Bronchial epithelial cell (primary cell): ENCODE measurements at regions not wholly inside any gene's neighbourhood (a gene's known extent, or its start where the extent isn't known, plus 50 kb on each side); places are given as distances from the start of the nearest gene placed in this dataset.

Experiments
- DNase-seq: peaks from one replicate; pipeline ENCODE4 v3.0.0-alpha.2; 2010; ENCODE audit warnings: low read depth
- FAIRE-seq: peaks from 2 replicates; lab custom pipeline; 2011; peaks lifted over from hg19 to GRCh38; lab: Jason Lieb, UNC
- H3K27me3 ChIP-seq: 2 replicates; pipeline ENCODE4 v1.5.1; 2011; ENCODE audit warnings: low read length; ENCODE audit not compliant: control insufficient read depth, insufficient read depth
- H3K36me3 ChIP-seq: 2 replicates; pipeline ENCODE4 v1.5.1; 2011; ENCODE audit warnings: low read length; ENCODE audit not compliant: control insufficient read depth, insufficient read depth
- H3K4me3 ChIP-seq: 2 replicates; pipeline ENCODE4 v1.5.1; 2011; ENCODE audit warnings: mild to moderate bottlenecking, low read depth, low read length, control low read depth
- TF ChIP-seq, protein P1 (sequence below): IDR thresholded peaks from 2 replicates; pipeline ENCODE4 v1.5.1; 2011; ENCODE audit warnings: mild to moderate bottlenecking, moderate library complexity, low read length, control low read depth, inconsistent platforms; ENCODE audit not compliant: insufficient read depth, severe bottlenecking

DNA sequence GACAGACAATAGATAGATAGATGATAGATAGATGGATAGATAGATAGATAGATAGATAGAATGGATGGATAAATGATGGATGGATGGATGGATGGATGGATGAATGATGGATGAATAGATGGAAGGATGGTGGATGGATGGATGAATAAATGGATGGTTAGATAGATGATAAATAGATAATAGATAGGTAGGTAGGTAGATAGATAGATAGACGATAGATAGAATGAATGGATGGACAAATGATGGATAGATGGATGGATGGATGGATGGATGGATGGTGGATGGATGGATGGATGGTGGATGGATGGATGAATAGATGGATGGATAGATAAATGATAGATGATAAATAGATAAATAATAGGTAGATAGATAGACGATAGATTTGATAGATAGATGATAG is 287.4 kb downstream of the CRLF2 start:
- no peak for DNase-seq
- TF ChIP-seq, protein P1, sequence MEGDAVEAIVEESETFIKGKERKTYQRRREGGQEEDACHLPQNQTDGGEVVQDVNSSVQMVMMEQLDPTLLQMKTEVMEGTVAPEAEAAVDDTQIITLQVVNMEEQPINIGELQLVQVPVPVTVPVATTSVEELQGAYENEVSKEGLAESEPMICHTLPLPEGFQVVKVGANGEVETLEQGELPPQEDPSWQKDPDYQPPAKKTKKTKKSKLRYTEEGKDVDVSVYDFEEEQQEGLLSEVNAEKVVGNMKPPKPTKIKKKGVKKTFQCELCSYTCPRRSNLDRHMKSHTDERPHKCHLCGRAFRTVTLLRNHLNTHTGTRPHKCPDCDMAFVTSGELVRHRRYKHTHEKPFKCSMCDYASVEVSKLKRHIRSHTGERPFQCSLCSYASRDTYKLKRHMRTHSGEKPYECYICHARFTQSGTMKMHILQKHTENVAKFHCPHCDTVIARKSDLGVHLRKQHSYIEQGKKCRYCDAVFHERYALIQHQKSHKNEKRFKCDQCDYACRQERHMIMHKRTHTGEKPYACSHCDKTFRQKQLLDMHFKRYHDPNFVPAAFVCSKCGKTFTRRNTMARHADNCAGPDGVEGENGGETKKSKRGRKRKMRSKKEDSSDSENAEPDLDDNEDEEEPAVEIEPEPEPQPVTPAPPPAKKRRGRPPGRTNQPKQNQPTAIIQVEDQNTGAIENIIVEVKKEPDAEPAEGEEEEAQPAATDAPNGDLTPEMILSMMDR, result no peak
- H3K27me3 ChIP-seq, result no peaks in the 10 kb centered on the region
- no peaks in the 10 kb centered on the region for H3K36me3 ChIP-seq
- no peak for FAIRE-seq
- H3K4me3 ChIP-seq, result no peak overlapping the region

DNA sequence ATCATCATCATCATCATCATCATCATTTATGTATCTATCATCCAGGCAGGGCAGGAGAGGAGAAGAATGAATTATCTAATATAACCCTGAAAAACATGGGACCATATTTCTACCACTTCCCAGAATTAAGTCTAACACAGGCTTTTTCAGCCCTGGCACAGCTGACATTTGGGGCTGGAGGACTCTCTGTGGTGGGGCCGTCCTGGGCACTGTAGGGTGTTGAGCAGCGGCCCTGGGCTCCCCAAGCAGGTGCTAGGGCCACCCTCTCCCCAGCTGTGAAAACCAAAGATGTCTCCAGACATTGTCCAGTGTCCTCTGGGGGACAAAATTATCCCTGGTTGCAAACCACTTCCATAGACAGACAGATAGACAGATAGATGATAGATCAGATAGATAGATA is 288.4 kb downstream of the CRLF2 start:
- TF ChIP-seq, protein P1, result no peak
- no peak for DNase-seq
- Histone ChIP-seq H3K27me3 (no peaks in the 10 kb centered on the region), H3K36me3 (no peaks in the 10 kb centered on the region), H3K4me3 (no peak overlapping the region)
- FAIRE-seq, result no peak

DNA sequence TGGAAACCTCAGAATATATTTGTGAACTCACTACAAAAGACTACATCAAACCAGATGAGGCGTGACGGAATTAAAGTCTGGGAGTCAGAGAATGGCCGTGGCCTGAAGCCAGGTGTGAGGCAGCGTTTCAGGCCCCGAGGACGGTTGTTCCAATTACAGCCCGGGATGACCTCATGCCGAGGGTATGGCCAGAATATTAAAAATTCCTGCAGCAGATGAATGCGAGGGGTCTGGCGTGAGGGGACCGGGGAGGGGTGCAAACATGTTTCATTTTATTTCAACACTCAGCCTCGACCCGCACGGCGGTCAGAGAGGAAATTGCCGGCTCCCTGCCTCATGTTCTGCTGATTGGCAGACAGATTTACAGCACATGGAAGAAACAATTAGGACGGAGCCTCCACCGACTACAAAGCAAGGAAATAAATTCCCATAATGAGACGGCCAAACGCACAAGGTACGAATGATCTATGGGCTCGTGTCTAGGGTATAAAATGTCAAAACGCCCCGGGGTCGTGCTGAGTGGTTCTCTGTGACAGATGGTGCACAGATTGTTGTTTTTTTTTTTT is 289.7 kb downstream of the SHOX start:
- no peaks in the 10 kb centered on the region for H3K36me3 ChIP-seq

DNA sequence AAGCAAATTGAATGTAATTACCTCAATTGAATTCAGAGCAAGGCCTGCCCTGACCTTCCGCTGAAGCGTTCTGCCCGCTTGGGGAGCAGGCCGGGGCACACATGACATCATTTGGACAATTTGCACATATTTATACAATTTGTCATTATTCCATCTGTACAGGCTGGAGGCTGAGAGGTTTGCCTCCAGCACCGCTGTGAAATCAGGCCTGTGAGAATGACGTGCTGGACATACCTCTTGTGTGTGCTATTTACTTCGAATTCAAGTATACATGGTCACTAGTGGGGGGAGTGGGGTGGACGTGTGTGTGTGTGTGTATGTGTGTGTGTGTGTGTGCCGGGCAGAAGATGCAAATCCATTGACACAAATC is 285.6 kb downstream of the SHOX start:
- no peaks in the 10 kb centered on the region for H3K27me3 ChIP-seq
- FAIRE-seq, result peak; percentile 72
- TF ChIP-seq, protein P1, result no peak
- DNase-seq, result no peak
- no peaks in the 10 kb centered on the region for H3K36me3 ChIP-seq
- no peak overlapping the region for H3K4me3 ChIP-seq

More for the DNA sequence above, 289.7 kb downstream of the SHOX start:
- no peak for FAIRE-seq
- DNase-seq, result no peak
- TF ChIP-seq, protein P1, result no peak
- H3K27me3 ChIP-seq, result no peaks in the 10 kb centered on the region
- H3K4me3 ChIP-seq, result no peak overlapping the region

DNA sequence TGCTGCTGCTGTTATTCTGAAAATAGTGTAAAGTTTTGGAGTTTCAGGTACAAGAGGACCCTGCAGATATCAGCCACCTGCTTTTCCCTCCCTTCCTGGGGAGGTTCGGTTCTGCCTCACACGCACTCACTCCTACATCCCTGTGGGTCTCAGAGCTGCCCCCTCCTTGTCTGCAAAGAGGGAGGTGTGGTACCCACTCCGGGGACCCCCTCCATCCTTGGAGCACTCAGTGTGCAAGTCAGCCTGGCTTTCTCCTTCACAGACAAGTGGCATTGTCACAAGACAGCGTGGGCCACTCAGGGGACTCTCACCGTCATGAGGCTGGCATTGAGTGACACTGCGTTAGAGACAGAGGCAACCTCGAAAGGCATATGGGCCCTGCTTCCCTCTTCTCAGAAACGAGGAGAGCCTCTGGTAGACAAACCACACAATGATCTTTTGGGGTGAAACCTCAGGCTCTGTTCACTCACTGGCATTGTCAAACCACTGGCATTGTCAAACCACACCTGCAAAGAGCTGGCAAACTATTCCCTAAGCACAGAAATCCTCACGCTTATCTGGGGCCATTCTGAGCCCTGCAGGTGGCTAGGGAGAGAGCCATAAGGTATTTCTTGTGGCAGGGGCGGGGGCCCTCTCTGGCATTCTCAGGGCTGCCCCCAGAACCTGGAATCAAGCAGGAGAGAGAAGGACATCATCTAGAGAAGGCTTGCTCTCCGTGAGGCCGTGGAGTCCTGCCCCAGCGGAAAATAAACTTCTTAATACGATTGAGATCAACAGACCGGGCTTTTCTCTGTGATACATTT is 285.0 kb downstream of the SHOX start:
- Histone ChIP-seq H3K27me3 (no peaks in the 10 kb centered on the region), H3K4me3 (no peak overlapping the region), H3K36me3 (no peaks in the 10 kb centered on the region)
- DNase-seq (no peak), FAIRE-seq (peak; percentile 97)
- TF ChIP-seq, protein P1, result no peak

DNA sequence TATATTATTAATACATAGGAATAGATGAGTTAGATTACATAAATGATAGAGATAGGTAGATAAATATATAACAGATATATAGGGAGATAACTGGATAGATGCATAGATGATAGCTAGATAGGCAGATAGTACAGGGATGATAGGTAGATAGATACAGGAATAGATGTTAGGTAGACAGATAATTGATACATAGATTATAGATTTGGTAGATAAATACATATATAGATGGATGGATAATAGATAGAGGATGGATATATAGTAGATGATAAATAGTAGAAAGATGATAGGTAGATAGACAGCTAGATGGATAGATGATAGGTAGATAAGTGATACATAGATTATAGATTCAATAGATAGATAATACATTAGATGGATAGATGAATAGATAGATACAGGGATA is 283.6 kb downstream of the SHOX start:
- no peak overlapping the region for H3K4me3 ChIP-seq
- no peak for DNase-seq
- TF ChIP-seq, protein P1, result no peak
- H3K36me3 ChIP-seq, result no peaks in the 10 kb centered on the region
- no peak for FAIRE-seq
- H3K27me3 ChIP-seq, result no peaks in the 10 kb centered on the region
